CD4-positive, alpha-beta T cell treated with Interferon gamma for 1 hour (primary cell): ENCODE measurements at regions not wholly inside any gene's neighbourhood (a gene's known extent, or its start where the extent isn't known, plus 50 kb on each side); places are given as distances from the start of the nearest gene placed in this dataset.

Experiments used
- DNase-seq: peaks from one replicate; pipeline ENCODE4 v3.0.0-alpha.2; 2020

- no peak for DNase-seq
These were observed 101.1 kb upstream of the FRY start for GRCh38 chr13:31930490-31930889.

GRCh38 chr13:31930901-31931522 is 100.6 kb upstream of the FRY start:
- no peak for DNase-seq

- DNase-seq, result no peak
These were observed 94.1 kb upstream of the FRY start for GRCh38 chr13:31937436-31937835.

- no peak for DNase-seq
These were observed 91.5 kb upstream of the FRY start for GRCh38 chr13:31940076-31940475.

- no peak for DNase-seq
These were observed 88.0 kb upstream of the FRY start for GRCh38 chr13:31943591-31943990.

- no peak for DNase-seq
These were observed 87.1 kb upstream of the FRY start for GRCh38 chr13:31944262-31945160.

- peak; percentile 57 for DNase-seq
These were observed 86.2 kb upstream of the FRY start for GRCh38 chr13:31945202-31945961.

- DNase-seq, result no peak
These were observed 85.3 kb upstream of the FRY start for GRCh38 chr13:31946091-31946770.

GRCh38 chr13:31947105-31947504 is 84.5 kb upstream of the FRY start:
- no peak for DNase-seq

- DNase-seq, result no peak
These were observed 84.1 kb upstream of the FRY start for GRCh38 chr13:31947506-31947905.

- DNase-seq, result no peak
These were observed 82.1 kb upstream of the FRY start for GRCh38 chr13:31949486-31949885.

- DNase-seq, result no peak
These were observed 81.3 kb upstream of the FRY start for GRCh38 chr13:31950111-31950815.

GRCh38 chr13:31951215-31951678 is 80.3 kb upstream of the FRY start:
- peak; percentile 86 for DNase-seq

GRCh38 chr13:31952641-31953380 is 78.8 kb upstream of the FRY start:
- DNase-seq, result no peak

- no peak for DNase-seq
These were observed 76.5 kb upstream of the FRY start for GRCh38 chr13:31955101-31955500.

GRCh38 chr13:31955741-31956140 is 75.8 kb upstream of the FRY start:
- DNase-seq, result no peak

GRCh38 chr13:31956980-31957644 is 74.5 kb upstream of the FRY start:
- no peak for DNase-seq

GRCh38 chr13:31957772-31958171 is 73.8 kb upstream of the FRY start:
- no peak for DNase-seq

GRCh38 chr13:31962731-31963370 is 68.7 kb upstream of the FRY start:
- no peak for DNase-seq

- no peak for DNase-seq
These were observed 67.9 kb upstream of the FRY start for GRCh38 chr13:31963631-31964030.
